Retina (tissue), 1 donor: ENCODE measurements at regions not wholly inside any gene's neighbourhood (a gene's known extent, or its start where the extent isn't known, plus 50 kb on each side); places are given as distances from the start of the nearest gene placed in this dataset.
"Not testable (repeated sequence)": the region's sequence is repeated elsewhere in the genome, so short reads cannot be mapped to it uniquely, and the experiment has no call there.

Experiments
- DNase-seq: peaks from one replicate; pipeline ENCODE4 v3.0.0-alpha.2; 2016

- DNase-seq = no peak
Measured at GRCh38 chr3:116512281-116512680, 67.0 kb upstream of the LSAMP start.

GRCh38 chr3:116512931-116513330 is 67.6 kb upstream of the LSAMP start:
- no peak for DNase-seq

GRCh38 chr3:116515973-116516372 is 70.7 kb upstream of the LSAMP start:
- DNase-seq = no peak

GRCh38 chr3:116517308-116517707 is 72.0 kb upstream of the LSAMP start:
- DNase-seq = no peak

GRCh38 chr3:116519101-116519500 is 73.8 kb upstream of the LSAMP start:
- not testable (repeated sequence) for DNase-seq

GRCh38 chr3:116519823-116520222 is 74.5 kb upstream of the LSAMP start:
- DNase-seq = not testable (repeated sequence)

- DNase-seq = no peak
Measured at GRCh38 chr3:116524453-116525210, 79.3 kb upstream of the LSAMP start.

GRCh38 chr3:116552246-116552645 is 107.0 kb upstream of the LSAMP start:
- DNase-seq = peak; percentile 5

GRCh38 chr3:116553355-116553754 is 108.1 kb upstream of the LSAMP start:
- DNase-seq = no peak

- no peak for DNase-seq
Measured at GRCh38 chr3:116561529-116561928, 116.2 kb upstream of the LSAMP start.

- no peak for DNase-seq
Measured at GRCh38 chr3:116563351-116563750, 118.1 kb upstream of the LSAMP start.

GRCh38 chr3:116566478-116566960 is 121.2 kb upstream of the LSAMP start:
- no peak for DNase-seq

- no peak for DNase-seq
Measured at GRCh38 chr3:116569611-116570010, 124.3 kb upstream of the LSAMP start.

GRCh38 chr3:116579840-116580239 is 129.7 kb upstream of the TUSC7 start:
- DNase-seq = no peak

GRCh38 chr3:116586285-116586944 is 123.2 kb upstream of the TUSC7 start:
- DNase-seq = no peak

GRCh38 chr3:116591236-116591635 is 118.3 kb upstream of the TUSC7 start:
- DNase-seq = peak; percentile 7

GRCh38 chr3:116601206-116601605 is 108.4 kb upstream of the TUSC7 start:
- DNase-seq = no peak

GRCh38 chr3:116607205-116607604 is 102.4 kb upstream of the TUSC7 start:
- no peak for DNase-seq

GRCh38 chr3:116610124-116610523 is 99.5 kb upstream of the TUSC7 start:
- DNase-seq = no peak

- peak; percentile 19 for DNase-seq
Measured at GRCh38 chr3:116614795-116615362, 94.7 kb upstream of the TUSC7 start.

- no peak for DNase-seq
Measured at GRCh38 chr3:116618138-116618537, 91.4 kb upstream of the TUSC7 start.

GRCh38 chr3:116618930-116619329 is 90.6 kb upstream of the TUSC7 start:
- DNase-seq = no peak

GRCh38 chr3:116630494-116630893 is 79.1 kb upstream of the TUSC7 start:
- no peak for DNase-seq

GRCh38 chr3:116639641-116640040 is 69.9 kb upstream of the TUSC7 start:
- no peak for DNase-seq
